K562 (cell line): ENCODE measurements at regions not wholly inside any gene's neighbourhood (a gene's known extent, or its start where the extent isn't known, plus 50 kb on each side); places are given as distances from the start of the nearest gene placed in this dataset.

Experiments
- ATAC-seq: fragments of 200-7000 bp; cut with Tn5 transposase; 3 replicates; pipeline ENCODE4 v1.9.1; 2020; ENCODE audit warnings: moderate library complexity
- BruUV-seq: library from RNA; stranded (reverse); fragments of 400-500 nt; replicated peaks from 2 replicates; lab custom pipeline; 2021; lab: Mats Ljungman, UMichigan
- CTCF ChIA-PET: fragments of 300-600 bp; formaldehyde crosslinking; extraction: SDS; loops from one replicate; lab custom pipeline; 2021; ENCODE audit warnings: low intra/inter-chr PET ratio; lab: Yijun Ruan, JAX
- POLR2A ChIA-PET: fragments of 300-600, 350-650 bp; sonication (Branson Sonifier 250); formaldehyde crosslinking; extraction: SDS; loops from one replicate; lab custom pipeline; 2021; ENCODE audit warnings: antibody characterized with exemption, inconsistent platforms; lab: Yijun Ruan, JAX
- DNase-seq, 4 experiments: peaks; one replicate each; pipeline versions ENCODE4 v3.0.0 to v3.0.0-alpha.2; 2011 to 2018; ENCODE audit warnings: low spot score in 3 of 4, mixed read lengths in 3 of 4; ENCODE audit errors: extremely low read depth in 1 of 4
- FAIRE-seq: peaks from 2 replicates; lab custom pipeline; 2011; peaks lifted over from hg19 to GRCh38; lab: Jason Lieb, UNC
- H2AFZ ChIP-seq: 2 replicates; pipeline ENCODE4 v1.6.0; 2011; ENCODE audit warnings: low read depth, low read length, control low read depth, inconsistent platforms
- H3K27ac ChIP-seq: fragments of 200-600 bp; 3 replicates; pipeline ENCODE4 v1.8.0; 2011; ENCODE audit warnings: low read depth, mild to moderate bottlenecking, control low read depth, inconsistent platforms, low read length, moderate library complexity, mixed read lengths; ENCODE audit errors: extremely low read depth
- H3K27me3 ChIP-seq, 2 experiments: fragments of 300-600 bp in 1 of 2; 2 replicates in 1 of 2; 3 replicates in 1 of 2; pipeline versions ENCODE4 v1.6.0 to v1.8.0; 2011; ENCODE audit warnings: inconsistent platforms in 2 of 2, low read length in 2 of 2, mild to moderate bottlenecking in 1 of 2, mixed read lengths in 1 of 2, moderate library complexity in 1 of 2; ENCODE audit not compliant: control insufficient read depth in 2 of 2, insufficient read depth in 2 of 2
- H3K36me3 ChIP-seq: fragments of 300-600 bp; 3 replicates; pipeline ENCODE4 v1.8.0; 2011; ENCODE audit warnings: mild to moderate bottlenecking, low read length, inconsistent platforms; ENCODE audit not compliant: control insufficient read depth, insufficient read depth
- H3K4me1 ChIP-seq, 2 experiments: fragments of 200-600 bp in 1 of 2; replicated peaks in 1 of 2; 2 replicates in 1 of 2; 3 replicates in 1 of 2; pipeline versions ENCODE4 v1.5.1 to v1.8.0; 2011; ENCODE audit warnings: inconsistent platforms in 2 of 2, low read length in 2 of 2, mild to moderate bottlenecking in 1 of 2, mixed read lengths in 1 of 2, moderate library complexity in 1 of 2; ENCODE audit not compliant: control insufficient read depth in 2 of 2, insufficient read depth in 2 of 2
- H3K4me2 ChIP-seq: 2 replicates; pipeline ENCODE4 v1.6.1; 2011; ENCODE audit warnings: low read length, control low read depth, inconsistent platforms, mixed read lengths; ENCODE audit not compliant: insufficient read depth
- H3K4me3 ChIP-seq: fragments of 200-600 bp; sonication (generic), shearing (Covaris generic); 2 replicates; pipeline ENCODE4 v1.5.1; 2016; ENCODE audit warnings: control low read depth, inconsistent platforms
- H3K79me2 ChIP-seq: fragments of 200-600 bp; 3 replicates; pipeline ENCODE4 v1.8.0; 2011; ENCODE audit warnings: low read length, inconsistent platforms; ENCODE audit not compliant: control insufficient read depth, insufficient read depth
- H3K9ac ChIP-seq, 2 experiments: 2 replicates each; pipeline versions ENCODE4 v1.6.0 to v1.6.1; 2011; ENCODE audit warnings: low read depth in 2 of 2, low read length in 2 of 2, control low read depth in 1 of 2, inconsistent platforms in 1 of 2, mild to moderate bottlenecking in 1 of 2, mixed read lengths in 1 of 2; ENCODE audit not compliant: insufficient read depth in 1 of 2
- H3K9me1 ChIP-seq: one replicate; pipeline ENCODE4 v1.6.0; 2011; ENCODE audit warnings: inconsistent platforms, mild to moderate bottlenecking, low read length, moderate library complexity; ENCODE audit not compliant: control insufficient read depth, insufficient read depth
- H3K9me3 ChIP-seq: replicated peaks from 2 replicates; pipeline ENCODE4 v1.5.1; 2011; ENCODE audit warnings: low read depth, low read length, inconsistent platforms; ENCODE audit not compliant: control insufficient read depth, insufficient read depth
- H4K20me1 ChIP-seq: replicated peaks from 2 replicates; pipeline ENCODE4 v1.6.1; 2011; ENCODE audit warnings: low read length, inconsistent platforms, mixed read lengths; ENCODE audit not compliant: control insufficient read depth, insufficient read depth
- AFF4 ChIP-seq: sonication (generic); formaldehyde crosslinking; IDR thresholded peaks from 2 replicates; pipeline ENCODE4 v1.8.0; 2023; ENCODE audit warnings: mild to moderate bottlenecking, missing genetic modification reagents
- ARID2 ChIP-seq: fragments of 450-650 bp; IDR thresholded peaks from 2 replicates; pipeline ENCODE4 v1.6.1; 2017; ENCODE audit warnings: antibody characterized with exemption, mild to moderate bottlenecking
- CBFA2T2 ChIP-seq: fragments of 450-650 bp; conservative IDR thresholded peaks from 2 replicates; pipeline ENCODE4 v1.6.1; 2017; ENCODE audit warnings: mild to moderate bottlenecking
- CTCF ChIP-seq, 3 experiments: IDR thresholded peaks in 2 of 3; conservative IDR thresholded peaks in 1 of 3; 2 replicates each; pipeline ENCODE4 v1.5.1; 2011 to 2012; ENCODE audit warnings: low read length in 3 of 3, mild to moderate bottlenecking in 3 of 3, control low read depth in 2 of 3, improper control_type of control experiment in 1 of 3, inconsistent platforms in 1 of 3, low read depth in 1 of 3, mixed read lengths in 1 of 3, moderate library complexity in 1 of 3; ENCODE audit not compliant: insufficient read depth in 2 of 3
- ELF4 ChIP-seq: fragments of 450-650 bp; formaldehyde crosslinking; IDR thresholded peaks from 2 replicates; pipeline ENCODE4 v1.4.0; 2022; ENCODE audit warnings: missing genetic modification characterization
- GATA2 ChIP-seq: sonication (generic); formaldehyde crosslinking; IDR thresholded peaks from 2 replicates; pipeline ENCODE4 v1.4.0; 2020; ENCODE audit warnings: mild to moderate bottlenecking, missing genetic modification reagents
- HCFC1 ChIP-seq: IDR thresholded peaks from 2 replicates; pipeline ENCODE4 v1.6.1; 2012; ENCODE audit warnings: low read depth, low read length, improper control_type of control experiment
- MBD2 ChIP-seq: sonication (generic); IDR thresholded peaks from 2 replicates; pipeline ENCODE4 v1.6.1; 2016; ENCODE audit warnings: low read depth, borderline replicate concordance
- MTA3 ChIP-seq: fragments of 450-650 bp; formaldehyde crosslinking; IDR thresholded peaks from 2 replicates; pipeline ENCODE4 v1.6.1; 2017; ENCODE audit warnings: mild to moderate bottlenecking, borderline replicate concordance
- NCOA2 ChIP-seq, 2 experiments: fragments of 450-650 bp; IDR thresholded peaks; 2 replicates each; pipeline ENCODE4 v1.6.1; 2018; ENCODE audit warnings: mild to moderate bottlenecking in 2 of 2, moderate library complexity in 1 of 2; ENCODE audit not compliant: partially characterized antibody in 2 of 2
- PATZ1 ChIP-seq: fragments of 250-450 bp; sonication (Bioruptor Pico); IDR thresholded peaks from 2 replicates; pipeline ENCODE4 v1.5.0; 2020; ENCODE audit warnings: mild to moderate bottlenecking, borderline replicate concordance
- SMARCC2 ChIP-seq: fragments of 450-650 bp; IDR thresholded peaks from 2 replicates; pipeline ENCODE4 v1.6.1; 2017; ENCODE audit warnings: antibody characterized with exemption, moderate library complexity, mild to moderate bottlenecking, low read depth
- SUPT5H ChIP-seq: fragments of 450-650 bp; IDR thresholded peaks from 2 replicates; pipeline ENCODE4 v1.6.1; 2016
- ZBTB8A ChIP-seq: fragments of 450-650 bp; IDR thresholded peaks from 2 replicates; pipeline ENCODE4 v1.6.1; 2018; ENCODE audit warnings: mild to moderate bottlenecking, moderate library complexity; ENCODE audit not compliant: partially characterized antibody
- ZNF134 ChIP-seq: fragments of 250-450 bp; sonication (Bioruptor Pico); conservative IDR thresholded peaks from 2 replicates; pipeline ENCODE4 v1.4.0; 2020
- ZNF184 ChIP-seq: sonication (generic); formaldehyde crosslinking; IDR thresholded peaks from 2 replicates; pipeline ENCODE4 v1.5.0; 2020; ENCODE audit warnings: missing genetic modification reagents
- ZNF586 ChIP-seq: fragments of 450-650 bp; formaldehyde crosslinking; conservative IDR thresholded peaks from 2 replicates; pipeline ENCODE4 v1.4.0; 2020; ENCODE audit warnings: mild to moderate bottlenecking, moderate library complexity
- WGBS: fragments of 100-300 bp; shearing (Covaris generic); methylation state at CpG from one replicate; pipeline ENCODE4 v1.1.6; 2016; ENCODE audit warnings: low coverage, mixed read lengths; ENCODE audit not compliant: insufficient coverage; ENCODE audit errors: missing lambda C conversion rate; 5-methylcytosine and 5-hydroxymethylcytosine counted together
- in situ Hi-C: fragments of 300-500 bp; cut with MboI; formaldehyde crosslinking; loops from 4 replicates; pipeline ENCODE4 v1.15.0; 2018; ENCODE audit warnings: inconsistent platforms, mixed read lengths
- intact Hi-C: fragments of 100-400 bp; cut with micrococcal nuclease; formaldehyde crosslinking; loops from 2 replicates; pipeline ENCODE4 v1.14.2; 2022

GRCh38 chr12:5101686-5102085 is 58.0 kb downstream of the KCNA5 start:
- DNase-seq = no peak
- in situ Hi-C loops (no loop called here), intact Hi-C loops (no loop called here)
- no peak for TF ChIP-seq SUPT5H
- no peak for TF ChIP-seq SMARCC2
- TF ChIP-seq CBFA2T2 = no peak
- no peak for TF ChIP-seq ZBTB8A
- no peak for TF ChIP-seq CTCF (IDR thresholded peaks at IDR 0.05 in 2 of 3, conservative IDR thresholded peaks at IDR 0.05 in 1 of 3; ENCODE audit: insufficient read depth in 2 of 3, low read depth in 1 of 3, low read length in 3 of 3)
- no peak for TF ChIP-seq ELF4 (CRISPR knock-in tag)
- no peak for TF ChIP-seq ZNF134 (CRISPR knock-in tag)
- no peak for TF ChIP-seq GATA2 (CRISPR knock-in tag)
- TF ChIP-seq PATZ1 (CRISPR knock-in tag) = no peak
- no peak for TF ChIP-seq NCOA2 (IDR thresholded peaks at IDR 0.05; ENCODE audit: partially characterized antibody in 2 of 2)
- no peak for TF ChIP-seq HCFC1
- no peak for TF ChIP-seq AFF4 (CRISPR knock-in tag)
- no peak for TF ChIP-seq MTA3
- no peak for TF ChIP-seq ZNF586 (CRISPR knock-in tag)
- no peak for TF ChIP-seq ZNF184
- TF ChIP-seq ARID2 = no peak
- no peak for TF ChIP-seq MBD2
- Histone ChIP-seq H3K9me1 (no peaks in the 10 kb centered on the region), H4K20me1 (no peaks in the 10 kb centered on the region), H3K27ac (no peak overlapping the region), H3K9ac (no peak overlapping the region), H3K27me3 (no peaks in the 10 kb centered on the region; a peak in 1 of 5 replicates), H3K4me1 (no peaks in the 10 kb centered on the region), H3K9me3 (no peaks in the 10 kb centered on the region), H3K79me2 (no peaks in the 10 kb centered on the region), H2AFZ (no peak overlapping the region), H3K4me2 (no peak overlapping the region), H3K36me3 (no peaks in the 10 kb centered on the region), H3K4me3 (no peak overlapping the region)
- ChIA-PET CTCF (no interaction called here), POLR2A (no interaction called here)
- WGBS = 0% methylated on average over 3 of the region's 3 CpGs
- no peak for ATAC-seq
- FAIRE-seq = no peak
- no TSS peak for BruUV-seq
